SK-N-MC (cell line): ENCODE measurements at regions not wholly inside any gene's neighbourhood (a gene's known extent, or its start where the extent isn't known, plus 50 kb on each side); places are given as distances from the start of the nearest gene placed in this dataset.

Source experiments
- EZH2 ChIP-seq: fragments of 200-600 bp; sonication (generic); IDR thresholded peaks from one replicate; pipeline ENCODE4 v1.6.1; 2017; ENCODE audit warnings: antibody characterized with exemption
- POLR2AphosphoS5 ChIP-seq: IDR thresholded peaks from 2 replicates; pipeline ENCODE4 v1.6.1; 2012; ENCODE audit warnings: mild to moderate bottlenecking, low read depth, low read length, borderline replicate concordance

- no peak for TF ChIP-seq EZH2
- no peak for TF ChIP-seq POLR2AphosphoS5
Measured at GRCh38 chr2:864501-865106, 86.0 kb upstream of the SNTG2 start.
